Stimulated activated CD4-positive, alpha-beta T cell treated with anti-CD3 and anti-CD28 coated beads, Interleukin-1b, Interleukin-23, amount 100 ng/mL, for 24 hours (primary cell): ENCODE measurements at regions not wholly inside any gene's neighbourhood (a gene's known extent, or its start where the extent isn't known, plus 50 kb on each side); places are given as distances from the start of the nearest gene placed in this dataset.

Experiments
- DNase-seq, 4 experiments: peaks; one replicate each; pipeline ENCODE4 v3.0.0-alpha.2; 2020; ENCODE audit warnings: low read depth in 4 of 4, low spot score in 1 of 4

- DNase-seq, result no peak
These were observed 1033.0 kb upstream of the PIK3C3 start for GRCh38 chr18:40921845-40922629.

- no peak for DNase-seq
These were observed 1038.0 kb upstream of the PIK3C3 start for GRCh38 chr18:40917056-40917455.

DNA sequence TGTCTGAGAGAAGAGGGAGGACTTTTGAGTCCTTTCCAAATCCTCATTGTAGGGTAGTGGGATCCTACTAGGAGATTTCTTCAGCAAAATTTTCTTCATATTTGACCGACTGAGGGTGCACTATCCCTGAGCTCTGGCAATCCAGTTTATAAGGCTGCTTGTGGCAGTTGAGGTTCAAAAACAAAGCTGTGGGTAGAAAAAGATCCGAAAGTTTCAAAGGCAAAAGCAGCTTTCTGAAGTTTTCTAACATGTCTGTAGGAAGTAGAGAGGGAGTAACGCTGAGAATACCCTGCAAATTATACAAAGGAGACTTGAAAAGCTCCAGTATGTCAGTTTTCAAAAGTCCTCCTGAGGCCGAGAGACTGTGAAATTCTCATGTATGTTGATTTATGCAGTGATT, 1039.3 kb upstream of the PIK3C3 start:
- DNase-seq, result no peak

- DNase-seq, result no peak
These were observed 1043.3 kb upstream of the PIK3C3 start for GRCh38 chr18:40911582-40912254.

- DNase-seq, result no peak
These were observed 1044.0 kb upstream of the PIK3C3 start for GRCh38 chr18:40911041-40911440.

DNA sequence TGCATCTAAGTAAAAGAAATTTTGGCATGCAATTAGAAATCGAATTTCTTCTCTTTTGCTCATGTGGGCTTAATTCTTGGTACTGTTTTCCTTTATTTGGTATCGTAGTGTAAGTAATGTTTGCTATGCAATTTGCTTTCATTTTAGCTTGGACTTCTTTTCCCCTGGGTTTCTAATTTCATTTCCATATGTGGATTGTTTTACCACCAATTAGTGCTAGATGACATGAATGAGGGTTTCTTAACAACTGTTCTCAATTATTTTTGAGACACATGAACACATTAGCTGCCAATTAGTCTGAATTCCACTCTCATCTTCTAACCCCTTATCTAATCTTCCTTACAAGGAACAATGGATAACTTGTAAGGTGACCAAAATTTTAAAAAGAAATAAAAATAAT, 1047.2 kb upstream of the PIK3C3 start:
- DNase-seq, result no peak

- DNase-seq, result no peak
These were observed 1050.7 kb upstream of the PIK3C3 start for GRCh38 chr18:40904295-40904694.

DNA sequence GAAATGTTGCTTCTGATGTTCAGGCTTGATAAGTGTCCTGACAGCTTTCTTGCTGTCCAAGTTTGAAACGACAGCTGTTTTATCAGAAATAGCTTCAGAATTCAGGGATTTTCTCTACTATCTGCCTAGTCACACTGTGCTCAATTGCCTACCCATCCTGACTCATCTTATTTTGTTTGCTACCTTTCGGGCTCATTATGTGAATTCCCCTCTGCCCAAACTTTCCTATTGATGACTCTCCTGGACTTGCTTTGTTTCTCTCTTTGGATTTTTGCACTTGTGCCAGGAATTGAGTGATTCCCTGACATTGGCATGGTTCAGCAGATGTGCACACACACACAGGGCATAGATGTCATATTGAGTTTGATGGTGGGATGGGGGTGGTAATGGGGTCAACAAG, 1052.6 kb upstream of the PIK3C3 start:
- no peak for DNase-seq

- DNase-seq, result no peak
These were observed 1057.2 kb upstream of the PIK3C3 start for GRCh38 chr18:40897884-40898283.

DNA sequence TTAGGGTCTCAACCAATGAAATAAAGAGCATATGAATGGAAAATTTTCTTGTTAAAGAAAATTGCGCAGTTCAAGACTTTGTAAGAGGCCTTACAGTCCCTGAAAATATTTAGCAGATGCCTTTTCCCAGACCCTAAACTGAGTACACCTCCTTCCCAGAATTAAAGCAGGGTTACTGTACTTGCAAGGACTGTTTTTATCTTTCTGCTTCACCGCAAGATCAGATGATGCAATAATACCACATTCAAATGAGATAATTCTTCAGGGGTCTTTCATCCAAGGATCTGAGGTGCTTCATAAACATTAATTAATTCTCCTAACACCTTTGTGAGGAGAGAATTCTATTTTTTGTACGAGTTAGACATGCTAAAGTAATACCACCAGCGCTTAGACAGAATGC, 1071.8 kb upstream of the PIK3C3 start:
- DNase-seq, result no peak

DNA sequence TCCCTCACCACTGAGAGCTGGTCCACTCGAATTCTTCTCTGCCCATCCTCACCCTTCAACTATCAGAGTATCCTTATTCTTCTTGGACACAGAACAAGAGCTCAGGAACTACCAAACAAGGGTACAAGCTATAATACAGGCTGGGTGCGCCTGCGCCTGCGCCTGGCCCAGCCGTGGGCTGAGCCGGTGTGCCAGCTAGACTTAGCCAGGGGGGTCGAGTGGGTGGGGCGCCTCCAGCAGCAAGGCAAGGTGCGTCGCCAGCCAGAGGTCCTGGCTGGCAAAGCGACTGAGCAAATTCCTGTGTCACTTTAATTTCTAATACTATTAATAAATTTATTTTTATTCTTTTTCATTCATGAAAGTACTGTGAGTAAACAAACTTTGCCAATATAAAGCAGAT, 1072.6 kb upstream of the PIK3C3 start:
- DNase-seq, result no peak

- DNase-seq, result no peak
These were observed 1076.7 kb upstream of the PIK3C3 start for GRCh38 chr18:40878371-40878770.

- no peak for DNase-seq
These were observed 1077.9 kb upstream of the PIK3C3 start for GRCh38 chr18:40877096-40877495.

- no peak for DNase-seq
These were observed 1079.9 kb upstream of the PIK3C3 start for GRCh38 chr18:40875101-40875615.

DNA sequence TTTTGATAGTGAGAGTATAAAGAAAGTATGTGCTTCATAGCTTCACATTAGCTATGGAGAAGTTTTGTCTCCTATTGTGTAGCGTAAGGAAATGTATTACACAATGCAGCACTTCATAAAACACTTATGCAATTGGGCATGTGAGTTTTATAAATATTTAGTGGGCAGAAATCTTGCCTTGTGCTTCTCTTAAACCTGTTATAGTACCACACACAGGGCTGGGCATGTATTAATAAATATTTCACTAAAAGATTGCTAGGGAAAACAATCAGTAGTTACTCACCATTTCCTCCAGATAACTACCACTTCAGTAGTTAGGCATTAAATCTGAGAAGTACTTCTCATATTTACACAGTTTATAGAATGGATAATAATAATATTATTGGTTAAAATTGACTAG, 1080.8 kb upstream of the PIK3C3 start:
- DNase-seq, result no peak

- no peak for DNase-seq
These were observed 1086.8 kb upstream of the PIK3C3 start for GRCh38 chr18:40868110-40868858.

- DNase-seq, result no peak
These were observed 1087.6 kb upstream of the PIK3C3 start for GRCh38 chr18:40867459-40867858.

- no peak for DNase-seq
These were observed 1088.1 kb upstream of the PIK3C3 start for GRCh38 chr18:40866968-40867367.

- DNase-seq, result no peak
These were observed 1088.9 kb upstream of the PIK3C3 start for GRCh38 chr18:40866013-40866645.

DNA sequence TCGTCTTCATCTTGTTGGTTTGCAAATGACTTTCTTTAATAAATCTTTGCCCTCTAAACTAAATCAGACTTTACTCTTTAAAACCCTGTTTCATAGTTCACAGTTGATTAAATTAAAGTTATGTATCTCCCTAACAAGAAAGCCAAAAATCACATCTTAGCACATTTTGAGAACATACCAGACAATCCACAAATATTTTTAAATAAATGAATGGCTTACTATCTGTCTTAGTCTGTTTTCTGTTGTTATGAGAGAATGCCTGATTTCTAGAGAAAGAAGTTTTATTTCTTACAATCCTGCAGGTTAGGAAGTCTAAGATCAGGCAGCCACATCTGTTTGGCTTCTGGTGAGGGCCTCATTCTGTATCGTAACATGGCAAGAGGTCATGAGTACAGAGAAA, 1090.2 kb upstream of the PIK3C3 start:
- no peak for DNase-seq

DNA sequence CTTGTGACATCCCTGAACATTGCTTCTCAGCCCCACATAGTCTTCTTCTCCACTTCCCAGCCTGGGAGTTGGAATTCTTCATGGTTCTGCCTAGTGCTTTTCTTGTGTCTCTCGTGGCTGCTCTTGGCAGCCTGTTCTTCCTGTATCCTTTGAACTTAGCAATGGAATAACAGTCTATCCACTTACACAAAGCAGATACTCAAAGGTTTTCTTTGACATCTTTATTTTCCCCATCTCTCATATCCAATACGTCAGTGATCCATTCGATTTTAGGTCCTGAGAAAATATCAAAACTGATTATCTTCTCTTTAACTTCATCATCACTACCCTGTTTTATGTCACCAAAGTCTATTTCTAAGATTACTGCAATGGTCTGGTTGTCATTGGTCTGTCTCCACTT, 1091.2 kb upstream of the PIK3C3 start:
- no peak for DNase-seq
